ENCODE measurements at regions not wholly inside any gene's neighbourhood (a gene's known extent, or its start where the extent isn't known, plus 50 kb on each side); places are given as distances from the start of the nearest gene placed in this dataset.

- ChIA-PET RAD21 (ENCODE audit: unreplicated experiment) (no interaction called here), CTCF (interaction anchor here (0.5 kb wide), 1 partner anchor 12 kb away, joined by 3 read pairs; no protein-coding TSS in a partner anchor), SMC1A (ENCODE audit: uncharacterized antibody, unreplicated experiment) (no interaction called here), POLR2A (no interaction called here)
- no TSS peak for BruUV-seq (replicated peaks)
- WGBS (ENCODE audit: insufficient coverage, insufficient replicate concordance, low lambda C conversion rate, missing lambda C conversion rate) = 2% methylated on average over 3 of the region's 3 CpGs
- intact Hi-C loops (cut with micrococcal nuclease; ENCODE audit: unreplicated experiment) (no loop called here), in situ Hi-C loops (cut with MboI) (no loop called here)
- DNase-seq (ENCODE audit: low read depth, low spot score) (no peak), ATAC-seq (no peak), FAIRE-seq (no peak)
- H3K27me3 ChIP-seq (replicated peaks in 1 of 2; ENCODE audit: control insufficient read depth in 2 of 2, insufficient read depth in 2 of 2, low read length in 1 of 2) = no peaks in the 10 kb centered on the region
- no peak overlapping the region for H3K27ac ChIP-seq (ENCODE audit: control insufficient read depth, insufficient read depth)
- no peaks in the 10 kb centered on the region for H3K4me1 ChIP-seq (ENCODE audit: control insufficient read depth, insufficient read depth, low read length)
- no peak overlapping the region for H3K4me3 ChIP-seq
- TF ChIP-seq FOXK2 (IDR thresholded peaks at IDR 0.05) = no peak
- H4K20me1 ChIP-seq (ENCODE audit: control insufficient read depth, insufficient read depth) = no peaks in the 10 kb centered on the region
- H3K36me3 ChIP-seq (ENCODE audit: control insufficient read depth in 2 of 2, insufficient read depth in 2 of 2, low read length in 1 of 2) = no peaks in the 10 kb centered on the region
- no peak overlapping the region for H3K4me2 ChIP-seq (ENCODE audit: control insufficient read depth, insufficient read depth)
- no peaks in the 10 kb centered on the region for H3K79me2 ChIP-seq (ENCODE audit: control insufficient read depth, insufficient read depth, low read length)
- no peak overlapping the region for H3K9ac ChIP-seq (ENCODE audit: control insufficient read depth, insufficient read depth, low read length)
- no peak overlapping the region for H2AFZ ChIP-seq (ENCODE audit: control insufficient read depth, low read depth, low read length)
- H3K9me3 ChIP-seq (replicated peaks; ENCODE audit: control insufficient read depth, insufficient read depth, low read length) = no peaks in the 10 kb centered on the region
These were observed 494.2 kb upstream of the CDH8 start for GRCh38 chr16:62530426-62530825.

GRCh38 chr16:62516001-62516400, 479.8 kb upstream of the CDH8 start:
- Histone ChIP-seq H3K9ac (ENCODE audit: control insufficient read depth, insufficient read depth, low read length) (no peak overlapping the region), H4K20me1 (ENCODE audit: control insufficient read depth, insufficient read depth) (no peaks in the 10 kb centered on the region), H3K36me3 (ENCODE audit: control insufficient read depth in 2 of 2, insufficient read depth in 2 of 2, low read length in 1 of 2) (no peaks in the 10 kb centered on the region), H3K79me2 (ENCODE audit: control insufficient read depth, insufficient read depth, low read length) (no peaks in the 10 kb centered on the region), H3K4me1 (ENCODE audit: control insufficient read depth, insufficient read depth, low read length) (no peaks in the 10 kb centered on the region), H3K4me2 (ENCODE audit: control insufficient read depth, insufficient read depth) (no peak overlapping the region), H3K27me3 (replicated peaks in 1 of 2; ENCODE audit: control insufficient read depth in 2 of 2, insufficient read depth in 2 of 2, low read length in 1 of 2) (no peaks in the 10 kb centered on the region), H2AFZ (ENCODE audit: control insufficient read depth, low read depth, low read length) (no peak overlapping the region), H3K27ac (ENCODE audit: control insufficient read depth, insufficient read depth) (no peak overlapping the region), H3K9me3 (replicated peaks; ENCODE audit: control insufficient read depth, insufficient read depth, low read length) (no peaks in the 10 kb centered on the region), H3K4me3 (no peak overlapping the region)
- SMC1A ChIA-PET (ENCODE audit: uncharacterized antibody, unreplicated experiment) = no interaction called here
- in situ Hi-C loops (cut with MboI) (no loop called here), intact Hi-C loops (cut with micrococcal nuclease; ENCODE audit: unreplicated experiment) (no loop called here)
- BruUV-seq (replicated peaks) = no TSS peak
- POLR2A ChIA-PET = no interaction called here
- CTCF ChIA-PET = no interaction called here
- DNase-seq (ENCODE audit: low read depth, low spot score) (no peak), FAIRE-seq (no peak), ATAC-seq (no peak)
- RAD21 ChIA-PET (ENCODE audit: unreplicated experiment) = no interaction called here
- TF ChIP-seq IKZF2 (IDR thresholded peaks at IDR 0.05) (no peak), RFX5 (IDR thresholded peaks at IDR 0.05; ENCODE audit: low read depth, low read length) (no peak), ZNF274 (IDR thresholded peaks at IDR 0.05; ENCODE audit: insufficient read depth, insufficient read length) (no peak), GATAD2B (conservative IDR thresholded peaks at IDR 0.05; ENCODE audit: low read depth) (no peak), RELA (IDR thresholded peaks at IDR 0.05; ENCODE audit: borderline replicate concordance, partially characterized antibody) (no peak), MYC (IDR thresholded peaks at IDR 0.05; ENCODE audit: insufficient read depth, insufficient read length, insufficient replicate concordance, low read length, severe bottlenecking) (no peak)
- 20% methylated on average over 1 of the region's 1 CpG for WGBS (ENCODE audit: insufficient coverage, insufficient replicate concordance, low lambda C conversion rate, missing lambda C conversion rate)
